Osteoblast (primary cell): ENCODE measurements at regions not wholly inside any gene's neighbourhood (a gene's known extent, or its start where the extent isn't known, plus 50 kb on each side); places are given as distances from the start of the nearest gene placed in this dataset.

Experiments
- DNase-seq: peaks from one replicate; pipeline ENCODE4 v3.0.0; 2011; ENCODE audit warnings: low spot score, mixed read lengths; ENCODE audit not compliant: insufficient read length; ENCODE audit errors: missing footprints
- H2AFZ ChIP-seq: 2 replicates; pipeline ENCODE4 v1.6.0; 2011; ENCODE audit warnings: mild to moderate bottlenecking, low read length
- H3K27ac ChIP-seq: 2 replicates; pipeline ENCODE4 v1.5.1; 2011; ENCODE audit warnings: mild to moderate bottlenecking, low read depth, low read length, moderate library complexity
- H3K27me3 ChIP-seq: 2 replicates; pipeline ENCODE4 v1.6.0; 2012; ENCODE audit warnings: mild to moderate bottlenecking, control low read depth, inconsistent platforms, low read length, moderate library complexity; ENCODE audit not compliant: insufficient read depth
- H3K36me3 ChIP-seq: 2 replicates; pipeline ENCODE4 v1.5.1; 2011; ENCODE audit warnings: mild to moderate bottlenecking, low read length, control low read depth, moderate library complexity; ENCODE audit not compliant: insufficient read depth
- H3K4me1 ChIP-seq: 2 replicates; pipeline ENCODE4 v1.5.1; 2011; ENCODE audit warnings: mild to moderate bottlenecking, low read length, control low read depth, moderate library complexity; ENCODE audit not compliant: insufficient read depth
- H3K4me2 ChIP-seq: 2 replicates; pipeline ENCODE4 v1.6.0; 2011; ENCODE audit warnings: mild to moderate bottlenecking, low read length; ENCODE audit not compliant: insufficient read depth
- H3K4me3 ChIP-seq: fragments of 200-600 bp; sonication (generic); 3 replicates; pipeline ENCODE4 v1.5.1; 2012; ENCODE audit warnings: mild to moderate bottlenecking, low read length, inconsistent platforms; ENCODE audit not compliant: insufficient read depth
- H3K79me2 ChIP-seq: 2 replicates; pipeline ENCODE4 v1.6.0; 2012; ENCODE audit warnings: mild to moderate bottlenecking, low read length, control low read depth, inconsistent platforms; ENCODE audit not compliant: insufficient read depth
- H3K9me3 ChIP-seq: 2 replicates; pipeline ENCODE4 v1.5.1; 2011; ENCODE audit warnings: low read depth, low read length, control low read depth
- H4K20me1 ChIP-seq: 2 replicates; pipeline ENCODE4 v1.6.0; 2012; ENCODE audit warnings: mild to moderate bottlenecking, low read length, control low read depth; ENCODE audit not compliant: insufficient read depth
- CTCF ChIP-seq: IDR thresholded peaks from 2 replicates; pipeline ENCODE4 v1.5.1; 2011; ENCODE audit warnings: mild to moderate bottlenecking, low read depth, low read length, moderate library complexity; ENCODE audit errors: extremely low read depth

GRCh38 chr18:75524841-75525240 lies 97.3 kb upstream of the SMIM21 start:
- no peak for TF ChIP-seq CTCF

GRCh38 chr18:75524181-75524580 lies 96.7 kb upstream of the SMIM21 start:
- H3K36me3 ChIP-seq: no peaks in the 10 kb centered on the region
- no peaks in the 10 kb centered on the region for H3K79me2 ChIP-seq
- no peak for TF ChIP-seq CTCF
- H3K4me2 ChIP-seq: no peak overlapping the region
- H3K27ac ChIP-seq: no peak overlapping the region
- H3K4me1 ChIP-seq: no peaks in the 10 kb centered on the region
- no peaks in the 10 kb centered on the region for H4K20me1 ChIP-seq
- no peaks in the 10 kb centered on the region for H3K27me3 ChIP-seq
- no peak overlapping the region for H2AFZ ChIP-seq
- no peak for DNase-seq
- no peaks in the 10 kb centered on the region for H3K9me3 ChIP-seq
- H3K4me3 ChIP-seq: no peak overlapping the region

More at GRCh38 chr18:75524841-75525240, 97.3 kb upstream of the SMIM21 start:
- Histone ChIP-seq H3K79me2 (no peaks in the 10 kb centered on the region), H3K27ac (no peak overlapping the region), H3K27me3 (no peaks in the 10 kb centered on the region), H2AFZ (no peak overlapping the region), H3K4me3 (no peak overlapping the region), H3K4me2 (no peak overlapping the region), H3K36me3 (no peaks in the 10 kb centered on the region), H4K20me1 (no peaks in the 10 kb centered on the region), H3K9me3 (no peaks in the 10 kb centered on the region), H3K4me1 (no peaks in the 10 kb centered on the region)
- no peak for DNase-seq

- Histone ChIP-seq H3K4me3 (no peak overlapping the region), H3K27me3 (no peaks in the 10 kb centered on the region)
- TF ChIP-seq CTCF: no peak
Measured at GRCh38 chr18:75521816-75522215, 94.3 kb upstream of the SMIM21 start.

GRCh38 chr18:75518007-75518406 lies 90.5 kb upstream of the SMIM21 start:
- TF ChIP-seq CTCF: no peak
- Histone ChIP-seq H3K4me2 (no peak overlapping the region), H3K4me3 (no peak overlapping the region), H2AFZ (no peak overlapping the region), H4K20me1 (no peaks in the 10 kb centered on the region), H3K27ac (no peak overlapping the region), H3K27me3 (no peaks in the 10 kb centered on the region), H3K9me3 (peaks cover 4% of the 10 kb centered on the region), H3K79me2 (no peaks in the 10 kb centered on the region), H3K36me3 (no peaks in the 10 kb centered on the region), H3K4me1 (no peaks in the 10 kb centered on the region)
- DNase-seq: no peak

More at GRCh38 chr18:75521816-75522215, 94.3 kb upstream of the SMIM21 start:
- Histone ChIP-seq H3K9me3 (no peaks in the 10 kb centered on the region), H3K4me1 (no peaks in the 10 kb centered on the region), H3K27ac (no peak overlapping the region), H3K4me2 (no peak overlapping the region), H3K79me2 (no peaks in the 10 kb centered on the region), H4K20me1 (no peaks in the 10 kb centered on the region), H3K36me3 (no peaks in the 10 kb centered on the region), H2AFZ (no peak overlapping the region)
- no peak for DNase-seq
